ENCODE measurements at regions not wholly inside any gene's neighbourhood (a gene's known extent, or its start where the extent isn't known, plus 50 kb on each side); places are given as distances from the start of the nearest gene placed in this dataset.

DNA sequence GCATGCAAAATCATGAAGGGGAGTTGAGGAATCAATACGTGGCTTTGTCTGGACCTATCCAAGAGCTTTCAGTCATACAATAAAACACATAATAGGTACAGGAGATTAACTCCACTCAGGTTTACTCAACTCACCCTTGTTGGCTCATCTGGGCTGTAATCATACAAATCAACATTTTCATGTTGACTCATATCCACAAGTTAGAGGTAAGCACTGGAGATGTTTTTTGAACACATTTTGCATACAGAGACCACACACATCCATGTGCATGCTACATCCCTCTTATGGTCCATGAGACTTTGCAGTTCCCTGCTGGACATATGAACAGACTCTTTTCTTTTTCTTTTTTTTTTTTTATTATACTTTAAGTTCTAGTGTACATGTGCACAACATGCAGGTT, 336.9 kb upstream of the PIK3C3 start:
- peak; percentile 10 for DNase-seq

- DNase-seq = no peak
Measured at GRCh38 chr18:41617647-41618046, 337.4 kb upstream of the PIK3C3 start.

GRCh38 chr18:41613003-41613609, 341.9 kb upstream of the PIK3C3 start:
- DNase-seq = no peak

DNA sequence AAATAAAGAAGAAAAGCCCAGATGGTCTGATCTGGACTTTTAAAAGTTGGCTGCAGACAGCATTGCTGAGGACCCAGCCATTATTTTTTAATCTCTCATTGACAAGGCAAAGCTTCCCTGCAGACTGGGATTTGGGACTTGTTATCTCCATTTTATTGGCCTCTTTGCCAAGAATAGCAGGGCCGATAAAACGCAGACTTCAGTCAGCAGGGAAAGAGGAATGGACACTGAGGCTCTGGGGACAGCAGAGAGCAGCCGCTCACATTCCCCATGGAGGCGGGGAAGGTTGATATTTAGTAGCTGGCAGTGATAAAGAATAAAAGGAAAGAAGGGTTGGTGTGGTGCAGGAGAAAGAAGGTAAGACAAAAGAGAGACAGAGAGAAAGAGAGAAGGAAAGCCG, 350.1 kb upstream of the PIK3C3 start:
- no peak for DNase-seq

DNA sequence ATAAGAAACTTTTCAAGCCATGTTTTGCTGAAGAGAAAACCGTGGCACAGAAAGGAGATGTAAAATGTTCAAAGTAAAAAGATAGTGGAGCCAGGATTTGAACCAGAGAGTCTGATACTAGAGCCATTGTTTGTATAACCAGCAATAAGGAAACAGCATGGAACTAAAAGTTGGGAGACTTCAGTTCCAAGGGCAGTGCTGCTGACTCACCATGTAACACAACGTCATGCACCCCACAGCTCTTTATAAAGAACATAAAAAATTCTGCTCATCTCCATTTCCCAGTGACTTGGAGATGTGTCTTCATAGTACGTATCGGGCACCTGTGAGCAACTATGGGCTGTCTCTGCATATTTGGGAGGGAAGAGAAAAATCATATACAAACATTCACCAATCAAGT, 353.0 kb upstream of the PIK3C3 start:
- no peak for DNase-seq

GRCh38 chr18:41600693-41601391, 354.2 kb upstream of the PIK3C3 start:
- DNase-seq = no peak

- DNase-seq = no peak
Measured at GRCh38 chr18:41599466-41599865, 355.6 kb upstream of the PIK3C3 start.

DNA sequence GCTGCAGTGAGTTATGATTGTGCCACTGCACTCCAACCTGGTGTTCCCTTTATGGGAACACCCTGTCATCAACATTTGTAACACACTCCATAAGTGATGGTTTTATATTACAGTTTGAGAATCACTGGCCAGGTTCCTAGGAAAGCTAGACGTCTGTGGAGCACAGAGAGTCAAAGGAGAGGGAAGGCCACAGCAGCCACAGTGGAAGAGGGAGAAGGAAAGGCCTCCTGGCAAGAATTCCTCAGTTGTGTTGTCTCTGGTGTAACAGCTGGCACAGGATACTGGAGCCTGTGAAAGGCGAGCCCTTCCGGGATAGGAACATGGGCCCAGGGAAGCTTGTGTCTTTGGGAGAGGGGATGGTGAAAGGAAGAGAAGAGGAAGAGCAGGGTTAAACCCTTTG, 360.5 kb upstream of the PIK3C3 start:
- no peak for DNase-seq

DNA sequence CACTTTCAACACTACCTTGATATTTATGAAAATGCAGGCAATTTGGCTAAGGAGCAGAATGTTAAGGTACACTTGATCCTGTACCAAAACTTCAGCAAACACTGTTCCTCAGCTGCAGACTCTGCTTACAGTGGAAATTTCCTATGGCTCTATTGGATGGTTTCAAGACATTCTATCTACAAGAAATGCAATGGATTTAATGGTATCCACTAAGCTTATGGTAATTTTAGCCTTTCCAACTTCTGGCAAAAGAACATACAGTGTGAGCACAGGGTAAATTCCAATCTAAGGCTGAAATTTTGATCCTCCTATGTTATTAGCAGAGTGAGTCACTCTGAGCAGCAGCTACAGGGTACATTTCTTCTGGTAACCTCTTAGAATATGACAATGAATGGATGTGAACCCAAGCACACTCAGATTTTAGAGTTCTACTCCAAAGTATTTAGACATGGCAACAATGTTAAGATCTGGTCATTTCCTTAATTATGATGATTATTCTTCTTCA, 361.8 kb upstream of the PIK3C3 start:
- DNase-seq = no peak

DNA sequence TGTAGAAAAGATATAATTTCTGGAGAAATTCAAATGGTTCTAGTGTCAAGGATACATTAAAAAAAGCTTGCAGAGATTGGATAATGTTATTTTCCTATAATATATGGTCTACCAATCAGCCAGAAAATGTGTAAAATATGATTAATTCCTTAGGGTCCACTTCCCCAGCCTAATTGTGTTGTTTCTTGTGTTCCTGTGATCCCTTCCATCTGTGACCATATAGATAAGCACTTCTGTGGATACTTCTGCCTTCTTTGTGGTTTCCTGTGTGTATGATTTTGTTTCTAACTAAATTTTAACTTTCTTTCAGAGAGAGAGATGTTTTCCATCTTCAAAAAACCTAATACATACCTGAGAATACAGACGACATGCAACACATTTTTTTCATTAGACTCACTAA, 367.1 kb upstream of the PIK3C3 start:
- DNase-seq = no peak

DNA sequence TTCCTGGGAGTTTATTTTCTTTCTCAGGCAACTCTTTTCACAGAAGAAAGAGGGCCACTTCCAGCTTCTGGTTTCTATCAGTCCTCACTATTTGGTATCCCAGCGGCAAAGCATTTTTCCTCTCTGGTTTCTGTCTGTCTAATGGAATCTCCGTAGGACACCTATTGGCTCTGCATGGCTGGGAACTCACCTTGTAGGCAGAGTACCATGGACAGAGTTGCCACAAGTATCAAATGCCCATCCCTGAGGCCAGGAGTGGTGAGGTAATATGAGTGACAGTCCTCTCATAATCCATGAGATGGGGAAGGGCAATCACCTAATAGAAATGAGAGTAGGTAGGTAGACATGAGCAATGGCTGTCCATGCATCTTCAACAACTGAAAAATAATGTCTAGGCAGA, 369.5 kb upstream of the PIK3C3 start:
- no peak for DNase-seq

GRCh38 chr18:41579185-41579584, 375.8 kb upstream of the PIK3C3 start:
- no peak for DNase-seq

- no peak for DNase-seq
Measured at GRCh38 chr18:41577529-41577928, 377.5 kb upstream of the PIK3C3 start.

DNA sequence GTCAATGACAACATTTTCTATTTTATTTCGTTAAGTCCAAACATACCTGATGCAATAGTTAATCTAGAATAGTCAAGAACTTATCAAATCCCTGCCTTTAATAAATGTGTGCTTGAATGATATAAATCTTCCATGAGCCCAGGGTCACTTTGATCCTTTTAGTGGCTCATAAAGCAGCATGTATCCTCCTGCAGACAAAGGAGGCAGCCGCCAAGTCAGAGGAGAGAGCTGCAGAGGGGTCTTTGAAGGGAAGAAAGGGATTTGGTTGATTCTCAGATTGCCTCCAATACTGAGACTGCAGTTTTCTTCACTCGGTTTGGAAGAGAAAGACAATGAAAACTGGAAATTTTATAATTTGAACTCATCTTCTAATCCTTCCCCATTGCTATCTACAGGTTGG, 378.4 kb upstream of the PIK3C3 start:
- no peak for DNase-seq

DNA sequence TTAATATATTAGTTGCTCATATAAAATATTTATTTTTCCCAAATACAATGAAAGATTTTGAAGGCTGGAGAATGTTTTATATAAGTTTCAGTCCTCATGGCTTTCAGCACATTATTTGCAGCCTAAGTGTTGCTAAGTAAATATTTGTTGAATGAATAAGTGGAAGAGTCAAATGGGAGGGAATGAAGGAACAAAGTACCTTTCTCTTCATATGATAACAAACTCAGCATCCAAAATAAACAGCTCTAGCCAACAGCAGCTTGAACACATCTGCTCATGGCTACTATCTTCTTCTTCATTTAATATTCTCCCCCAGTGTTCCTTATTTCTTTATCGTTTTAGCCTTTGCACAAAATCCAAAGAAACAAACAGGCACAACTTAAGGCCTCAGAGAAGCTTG, 385.2 kb upstream of the PIK3C3 start:
- peak; percentile 76 for DNase-seq

DNA sequence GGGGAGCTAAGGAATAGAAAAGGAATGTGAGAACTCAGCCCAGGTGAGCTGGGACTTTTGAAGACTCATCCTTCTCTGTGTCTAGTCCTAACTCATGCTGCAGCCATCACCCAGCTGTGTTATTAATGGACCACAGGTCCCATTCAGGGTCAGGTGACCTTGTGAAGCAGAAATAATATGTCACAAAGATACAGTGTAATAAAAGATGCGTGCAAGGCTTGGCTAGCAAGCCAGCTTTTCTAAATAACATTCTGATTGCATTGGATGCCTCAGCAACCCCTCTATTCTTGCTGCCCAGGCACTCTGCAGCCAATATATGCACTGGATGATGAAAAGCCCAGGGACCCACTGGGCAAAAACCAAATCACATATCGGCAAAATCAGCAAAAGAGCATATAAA, 393.1 kb upstream of the PIK3C3 start:
- no peak for DNase-seq

DNA sequence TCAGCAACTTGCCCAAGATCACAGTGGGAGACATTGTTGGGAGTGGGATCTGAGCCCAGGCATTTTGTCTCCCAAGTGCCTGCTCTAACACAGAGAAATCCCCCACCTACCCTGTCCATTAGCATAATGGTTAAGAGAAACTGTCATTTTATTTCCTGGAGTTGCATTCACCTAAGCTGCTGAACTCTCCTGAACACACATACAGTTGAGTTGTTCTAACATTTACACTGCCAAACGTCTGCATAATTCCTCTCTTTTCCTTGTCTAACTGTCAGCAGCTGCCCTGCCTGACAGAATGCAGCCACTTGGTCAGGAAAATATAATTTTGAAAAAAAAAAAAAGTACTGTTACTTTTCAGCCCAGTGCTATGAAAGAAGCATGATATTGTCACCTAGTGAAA, 396.3 kb upstream of the PIK3C3 start:
- DNase-seq = no peak

GRCh38 chr18:41553716-41554115, 401.3 kb upstream of the PIK3C3 start:
- DNase-seq = no peak

DNA sequence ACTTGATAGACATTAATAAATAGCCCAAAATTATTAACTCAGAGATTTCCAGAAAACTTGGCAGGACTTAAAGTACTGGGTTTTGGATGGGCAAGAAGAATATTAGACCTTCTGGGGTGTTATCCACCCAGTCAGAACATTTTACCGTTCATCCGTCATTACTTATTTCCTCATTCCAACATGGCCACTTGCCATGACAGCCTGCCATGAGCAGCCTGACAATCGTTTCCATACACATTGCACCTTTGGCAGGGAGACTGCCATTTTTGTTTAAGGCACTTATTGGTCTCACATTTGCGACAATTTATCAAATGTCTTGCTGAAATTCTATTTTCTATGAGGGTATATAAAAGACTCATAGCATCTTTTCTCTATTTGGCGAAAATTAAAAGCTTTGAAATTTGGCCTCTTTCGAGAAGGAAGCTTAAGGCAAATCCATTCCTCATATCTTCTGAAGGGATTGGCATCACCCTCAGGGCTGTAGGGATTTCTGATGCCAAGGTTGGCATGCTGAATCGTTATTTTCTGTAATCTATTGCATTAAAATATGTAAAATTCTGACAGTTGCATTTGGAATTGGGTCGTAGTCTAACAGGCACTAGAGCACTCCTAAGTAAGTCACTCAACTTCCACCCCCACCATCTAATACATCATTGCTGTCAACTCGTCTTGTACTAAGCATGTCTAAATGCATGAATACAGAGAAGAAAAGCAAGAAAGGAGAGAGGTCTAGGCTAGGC, 406.3 kb upstream of the PIK3C3 start:
- no peak for DNase-seq

DNA sequence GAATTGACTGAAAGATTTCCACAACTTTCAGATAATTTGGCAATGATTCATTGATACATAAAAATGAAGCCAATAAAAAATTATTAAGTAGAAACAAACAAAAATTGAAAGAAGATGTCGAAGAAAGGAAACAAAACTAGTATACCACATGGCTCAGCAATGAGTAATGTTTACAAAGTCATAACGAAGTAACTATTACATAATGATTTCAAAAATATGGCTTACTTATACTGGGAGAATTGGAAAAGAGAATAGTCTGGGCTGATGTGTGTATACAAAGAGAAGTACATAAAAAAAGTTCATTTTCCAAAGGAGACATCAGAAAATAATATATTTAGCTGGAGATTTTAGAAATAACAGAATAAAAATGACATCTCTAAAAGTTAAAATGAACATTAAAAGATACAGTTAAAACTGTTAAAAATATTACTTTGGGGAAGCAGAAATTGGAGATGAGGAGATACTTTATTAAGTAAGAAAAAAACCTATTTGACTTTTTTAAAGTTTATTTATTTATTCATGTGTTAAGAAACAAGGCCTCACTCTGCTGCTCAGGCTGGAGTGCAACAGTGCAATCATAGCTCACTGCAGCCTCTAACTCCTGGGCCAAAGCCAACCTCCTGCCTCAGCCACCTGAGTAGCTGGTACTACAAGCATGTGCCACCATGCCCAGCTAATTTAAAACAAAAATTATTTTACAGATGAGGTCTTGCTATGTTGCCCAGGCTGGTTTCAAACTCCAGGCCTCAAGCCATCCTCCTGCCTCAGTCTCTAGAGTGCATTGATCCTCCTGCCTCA, 409.7 kb upstream of the PIK3C3 start:
- DNase-seq = no peak

DNA sequence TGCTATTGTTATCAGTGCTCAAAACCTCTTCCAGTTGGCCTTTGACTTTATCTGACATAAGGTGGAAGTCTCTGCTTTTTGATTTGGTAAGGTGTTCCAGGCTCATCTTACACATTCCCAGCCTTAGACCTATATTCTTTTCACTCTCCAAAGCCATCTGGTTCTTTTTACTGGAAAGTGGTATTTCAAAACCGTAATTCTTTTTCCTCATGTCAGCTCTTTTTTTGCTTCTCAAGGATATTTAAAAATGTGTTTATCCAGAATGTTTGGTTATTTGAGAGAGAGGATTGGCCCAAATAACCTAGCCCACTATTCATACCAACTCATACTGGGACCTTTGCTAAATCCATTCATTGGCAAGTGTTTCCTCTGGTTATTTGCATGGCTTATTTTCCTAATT, 411.2 kb upstream of the PIK3C3 start:
- DNase-seq = no peak

- DNase-seq = no peak
Measured at GRCh38 chr18:41540237-41540871, 414.7 kb upstream of the PIK3C3 start.

- no peak for DNase-seq
Measured at GRCh38 chr18:41538751-41539150, 416.3 kb upstream of the PIK3C3 start.

All from DMS53 (cell line).